Stimulated activated CD4-positive, alpha-beta T cell treated with anti-CD3 and anti-CD28 coated beads, Interleukin-15, amount 100 ng/mL, for 24 hours (primary cell): ENCODE measurements at regions not wholly inside any gene's neighbourhood (a gene's known extent, or its start where the extent isn't known, plus 50 kb on each side); places are given as distances from the start of the nearest gene placed in this dataset.
"Not testable (repeated sequence)": the region's sequence is repeated elsewhere in the genome, so short reads cannot be mapped to it uniquely, and the experiment has no call there.

Source experiments
- DNase-seq: peaks from one replicate; pipeline ENCODE4 v3.0.0-alpha.2; 2020

- DNase-seq = not testable (repeated sequence)
These were observed 1430.4 kb downstream of the TSPY10 start for GRCh38 chrY:10958122-10958521.

- no peak for DNase-seq
These were observed 1445.7 kb downstream of the TSPY10 start for GRCh38 chrY:10973422-10973821.

DNA sequence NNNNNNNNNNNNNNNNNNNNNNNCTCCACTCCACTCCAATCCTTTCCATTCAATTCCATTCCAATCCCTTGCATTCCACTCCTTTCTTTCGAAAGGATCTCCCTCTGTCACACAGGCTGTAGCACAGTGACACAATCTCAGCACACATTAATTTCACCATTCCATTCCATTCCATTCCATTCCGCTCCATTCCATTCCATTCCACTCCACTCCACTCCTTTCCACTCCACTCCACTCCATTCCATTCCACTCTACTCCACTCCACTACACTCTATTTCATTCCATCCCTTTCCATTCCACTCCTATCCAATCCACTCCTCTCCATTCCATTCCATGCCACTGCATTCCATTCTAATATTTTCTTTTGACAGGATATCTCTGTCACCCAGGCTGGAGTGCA lies 1459.0 kb downstream of the TSPY10 start:
- no peak for DNase-seq

GRCh38 chrY:10987626-10988025 lies 1459.9 kb downstream of the TSPY10 start:
- DNase-seq = no peak

DNA sequence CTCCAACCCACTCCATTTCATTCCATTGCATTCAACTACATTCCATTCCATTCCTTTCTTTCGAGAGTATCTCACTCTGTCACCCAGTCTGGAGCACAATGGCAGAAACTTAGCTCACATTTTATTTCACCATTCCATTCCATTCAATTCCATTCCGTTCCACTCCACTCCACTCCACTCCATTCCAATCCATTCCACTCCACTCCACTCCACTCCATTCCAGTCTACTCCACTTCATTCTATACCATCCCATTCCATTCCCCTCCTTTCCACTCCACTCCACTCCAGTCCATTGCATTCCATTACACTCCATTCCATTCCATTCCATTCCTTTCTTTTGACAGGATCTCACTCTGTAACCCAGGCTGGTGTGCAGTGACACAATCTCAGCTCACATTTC lies 1466.3 kb downstream of the TSPY10 start:
- DNase-seq = no peak

- DNase-seq = not testable (repeated sequence)
These were observed 1472.0 kb downstream of the TSPY10 start for GRCh38 chrY:10999715-11000114.

DNA sequence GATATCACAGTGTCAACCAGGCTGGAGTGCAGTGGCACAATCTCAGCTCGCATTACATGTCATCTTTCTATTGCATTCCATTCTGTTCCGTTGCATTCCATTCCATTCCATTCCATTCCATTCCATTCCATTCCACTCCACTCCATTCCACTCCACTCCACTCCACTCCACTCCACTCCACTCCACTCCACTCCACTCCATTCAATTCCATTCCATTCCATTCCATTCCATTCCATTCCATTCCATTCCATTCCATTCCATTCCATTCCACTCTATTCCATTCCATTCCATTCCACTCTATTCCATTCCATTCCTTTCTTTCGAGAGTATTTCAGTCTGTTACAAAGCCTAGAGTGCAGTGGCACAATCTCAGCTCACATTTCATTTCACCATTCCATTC lies 1486.5 kb downstream of the TSPY10 start:
- not testable (repeated sequence) for DNase-seq

DNA sequence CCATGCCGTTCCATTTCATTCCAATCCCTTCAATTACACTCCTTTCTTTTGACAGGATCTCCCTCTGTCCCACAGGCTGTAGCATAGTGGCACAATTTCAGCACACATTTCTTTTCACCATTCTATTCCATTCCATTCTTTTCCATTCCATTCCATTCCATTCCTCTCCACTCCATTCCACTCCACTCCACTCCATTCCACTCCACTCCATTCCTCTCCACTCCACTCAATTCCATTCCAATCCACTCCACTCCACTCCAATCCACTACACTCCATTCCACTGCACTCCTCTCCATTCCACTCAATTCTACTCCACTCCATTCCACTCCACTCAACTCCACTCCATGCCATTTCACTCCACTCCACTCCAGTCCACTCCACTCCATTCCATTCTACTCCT lies 1495.1 kb downstream of the TSPY10 start:
- no peak for DNase-seq

DNA sequence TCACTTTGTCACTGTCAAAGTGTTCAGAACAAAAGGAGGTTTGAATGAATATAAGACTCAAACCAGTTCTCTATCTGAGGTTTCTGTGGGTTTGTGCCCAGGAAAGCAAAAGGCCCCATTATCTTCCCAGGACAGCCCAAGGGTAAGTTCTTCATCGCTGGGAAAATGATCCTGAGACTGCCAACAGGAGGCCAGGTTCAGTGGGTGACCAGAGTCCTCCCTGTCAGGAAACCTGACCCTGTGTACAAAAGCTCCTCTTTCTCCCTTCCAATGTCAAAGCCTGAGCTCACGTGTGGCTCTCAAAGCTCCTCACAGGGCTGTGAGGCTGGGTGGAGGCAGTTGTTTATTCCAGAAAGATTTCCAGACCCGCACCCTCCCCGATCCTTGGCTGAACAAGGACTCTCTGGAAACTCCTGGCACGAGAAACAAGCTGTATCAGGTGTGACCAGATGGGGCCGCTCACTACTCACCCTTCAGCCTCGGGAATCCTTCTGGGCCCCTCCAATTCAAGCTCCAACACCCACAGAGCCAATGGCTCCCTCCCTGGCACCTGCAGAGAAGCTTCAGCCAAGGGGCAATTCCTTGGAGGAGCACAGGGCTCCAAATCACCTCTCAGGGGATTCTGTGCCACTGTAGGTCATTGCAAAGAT lies 1516.7 kb downstream of the TSPY10 start:
- no peak for DNase-seq

GRCh38 chrY:11063486-11063885 lies 1535.8 kb downstream of the TSPY10 start:
- DNase-seq = no peak

- no peak for DNase-seq
These were observed 1536.3 kb downstream of the TSPY10 start for GRCh38 chrY:11063960-11064359.

- no peak for DNase-seq
These were observed 1536.7 kb downstream of the TSPY10 start for GRCh38 chrY:11064376-11064775.

DNA sequence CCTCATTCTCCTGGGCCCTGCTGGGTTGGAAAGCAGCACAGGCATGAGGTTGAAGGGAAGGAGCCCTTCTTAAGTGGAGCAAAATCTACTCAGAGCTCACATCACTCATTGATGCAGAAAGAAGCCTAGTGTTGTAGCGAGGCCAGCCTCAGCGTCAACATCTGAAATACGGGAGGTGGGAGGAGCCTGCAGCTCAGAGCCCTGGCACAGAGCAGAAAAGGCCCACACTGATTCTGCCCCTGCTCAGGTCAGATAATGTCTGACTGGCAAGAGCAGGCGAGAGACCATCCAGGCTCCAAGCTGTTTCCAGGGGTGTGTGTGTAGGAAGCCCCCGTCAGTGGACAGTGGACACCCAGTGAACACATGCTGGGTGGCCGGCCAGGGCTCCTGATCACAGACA lies 1541.6 kb downstream of the TSPY10 start:
- no peak for DNase-seq

DNA sequence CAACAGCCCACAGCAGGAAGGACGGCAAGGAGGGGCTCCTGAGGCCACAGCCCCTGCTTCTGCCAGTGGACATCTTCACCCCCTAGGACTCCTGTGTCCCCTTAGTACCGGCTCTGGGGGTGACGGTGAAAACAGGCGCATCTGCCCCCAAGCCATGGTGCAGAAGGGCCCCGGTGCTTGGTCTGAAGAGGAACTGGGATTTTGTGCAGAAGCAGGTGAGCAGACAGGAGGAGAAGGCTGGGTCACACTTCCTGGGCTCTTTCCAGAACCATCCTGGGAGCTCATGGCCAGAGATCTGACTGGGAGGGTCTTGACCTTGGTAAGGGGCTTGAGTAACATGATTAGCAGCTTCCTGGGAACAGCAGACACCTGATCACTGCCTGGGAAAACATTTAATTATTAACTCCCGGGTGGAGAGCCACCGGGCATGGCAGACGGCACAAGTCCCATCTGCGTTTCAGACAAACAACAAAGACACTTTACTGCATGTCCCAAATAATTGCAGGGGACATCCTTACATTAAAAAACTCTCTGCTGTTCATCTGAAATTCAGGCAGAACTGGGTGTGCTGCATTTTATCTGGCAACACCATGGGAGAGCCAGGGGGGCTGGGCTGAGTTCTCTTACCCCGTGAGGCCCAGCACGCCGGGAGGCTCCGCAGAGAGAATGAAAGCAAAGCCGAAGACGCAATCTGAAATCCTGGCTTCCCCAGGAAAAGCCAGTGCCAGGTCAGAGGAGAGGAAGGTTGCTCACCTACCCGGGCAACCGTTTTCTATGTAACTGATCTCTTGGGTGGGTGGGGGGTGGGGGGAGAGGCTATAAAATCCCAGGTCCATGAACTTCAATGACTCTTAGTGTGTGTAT lies 1542.8 kb downstream of the TSPY10 start:
- no peak for DNase-seq

GRCh38 chrY:11085801-11086200 lies 1558.1 kb downstream of the TSPY10 start:
- DNase-seq = not testable (repeated sequence)

GRCh38 chrY:11097498-11097897 lies 1569.8 kb downstream of the TSPY10 start:
- DNase-seq = not testable (repeated sequence)

GRCh38 chrY:11098419-11098818 lies 1570.7 kb downstream of the TSPY10 start:
- DNase-seq = not testable (repeated sequence)

DNA sequence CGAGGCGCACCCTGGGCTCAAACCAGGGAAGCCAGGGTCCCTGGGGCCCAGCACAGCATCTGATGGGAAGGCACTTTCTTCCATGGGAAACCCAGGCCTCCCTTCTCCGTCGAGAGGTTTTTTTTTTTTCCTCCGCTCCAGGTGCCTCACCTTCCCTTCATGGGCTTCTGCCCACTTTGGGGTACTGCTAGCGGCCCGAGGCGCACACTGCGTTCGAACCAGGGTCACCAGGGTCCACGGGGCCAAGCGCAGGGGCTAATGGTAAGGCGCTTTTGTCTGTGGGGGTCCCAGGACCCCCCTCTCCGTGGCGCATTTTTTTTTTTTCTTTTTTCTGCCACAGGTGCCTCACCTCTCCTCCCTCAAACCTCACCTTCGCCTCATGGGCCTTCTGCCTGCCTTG lies 1571.3 kb downstream of the TSPY10 start:
- DNase-seq = no peak

GRCh38 chrY:11100472-11100871 lies 1572.8 kb downstream of the TSPY10 start:
- DNase-seq = not testable (repeated sequence)

- not testable (repeated sequence) for DNase-seq
These were observed 1575.3 kb downstream of the TSPY10 start for GRCh38 chrY:11102987-11103386.

- not testable (repeated sequence) for DNase-seq
These were observed 1579.6 kb downstream of the TSPY10 start for GRCh38 chrY:11107127-11107918.

DNA sequence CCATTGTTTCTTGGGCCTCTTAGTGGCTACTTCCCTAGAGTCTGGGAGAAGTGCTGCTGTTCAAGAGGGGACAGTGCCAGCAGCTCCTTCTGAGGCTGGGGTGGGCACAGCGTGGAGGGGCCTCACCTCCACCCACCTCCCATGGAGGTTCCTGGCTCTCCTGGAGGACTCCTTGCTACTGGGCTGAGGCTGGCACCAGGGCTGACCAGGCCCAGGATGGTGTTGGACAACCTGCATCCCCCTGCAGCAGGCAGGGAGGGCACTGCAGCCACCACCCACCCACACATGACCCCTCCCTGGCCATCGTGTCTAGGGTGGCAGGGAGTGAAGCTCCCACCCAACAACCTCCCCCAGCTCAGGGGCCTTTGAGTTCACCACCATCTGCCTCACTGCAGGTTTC lies 1549.3 kb upstream of the USP9Y start:
- DNase-seq = not testable (repeated sequence)

DNA sequence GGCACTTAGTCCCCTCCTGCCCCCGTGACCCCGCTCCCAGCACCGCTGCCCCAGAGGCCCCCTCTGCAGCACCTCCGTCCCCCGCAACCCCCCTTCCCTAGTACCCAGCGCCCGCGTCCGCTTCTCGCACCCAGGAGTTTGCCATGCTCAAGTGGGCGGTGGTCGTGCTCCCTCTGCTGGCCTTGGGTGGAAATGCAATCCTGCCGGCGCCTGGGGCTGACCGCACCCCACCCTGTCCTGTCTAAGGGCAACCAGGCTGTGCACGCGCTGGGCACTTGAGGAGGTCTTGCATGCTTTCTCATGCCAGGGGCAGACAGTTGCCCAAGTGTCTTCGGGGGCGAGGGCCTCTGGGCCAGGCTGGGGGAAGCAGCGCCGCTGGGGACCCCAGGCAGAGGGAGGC lies 1544.9 kb upstream of the USP9Y start:
- DNase-seq = not testable (repeated sequence)
